SK-N-MC (cell line): ENCODE measurements at regions not wholly inside any gene's neighbourhood (a gene's known extent, or its start where the extent isn't known, plus 50 kb on each side); places are given as distances from the start of the nearest gene placed in this dataset.
A peak's percentile ranks its signal among the peaks of the same experiment; 100 is the strongest.

Experiments
- DNase-seq: peaks from one replicate; pipeline ENCODE4 v3.0.0-alpha.2; 2011; ENCODE audit warnings: low read depth, low spot score
- H3K27ac ChIP-seq: fragments of 200-600 bp; sonication (generic); 2 replicates; pipeline ENCODE4 v1.5.1; 2016; ENCODE audit warnings: mixed run types
- H3K36me3 ChIP-seq: fragments of 200-600 bp; sonication (generic); 2 replicates; pipeline ENCODE4 v1.6.1; 2017; ENCODE audit warnings: antibody characterized with exemption, low read length, mixed read lengths; ENCODE audit not compliant: insufficient read depth
- H3K4me3 ChIP-seq: fragments of 200-600 bp; sonication (generic); 2 replicates; pipeline ENCODE4 v1.5.1; 2016
- H3K9ac ChIP-seq: fragments of 200-600 bp; sonication (generic); 2 replicates; pipeline ENCODE4 v1.8.0; 2017; ENCODE audit warnings: mixed run types, mixed read lengths; ENCODE audit not compliant: insufficient read length
- H3K9me3 ChIP-seq: fragments of 200-600 bp; sonication (generic); 2 replicates; pipeline ENCODE4 v1.6.1; 2017; ENCODE audit warnings: low read depth, mild to moderate bottlenecking, antibody characterized with exemption, low read length, moderate library complexity, mixed read lengths
- EZH2 ChIP-seq: fragments of 200-600 bp; sonication (generic); IDR thresholded peaks from one replicate; pipeline ENCODE4 v1.6.1; 2017; ENCODE audit warnings: antibody characterized with exemption
- FOXP2 ChIP-seq: optimal IDR thresholded peaks from 2 replicates; pipeline ENCODE3; 2011; ENCODE audit warnings: mild to moderate bottlenecking, moderate library complexity; ENCODE audit not compliant: insufficient read depth; ENCODE audit errors: extremely low read length, control extremely low read depth
- POLR2AphosphoS5 ChIP-seq: IDR thresholded peaks from 2 replicates; pipeline ENCODE4 v1.6.1; 2012; ENCODE audit warnings: mild to moderate bottlenecking, low read depth, low read length, borderline replicate concordance

- TF ChIP-seq EZH2 = no peak
- TF ChIP-seq POLR2AphosphoS5 = no peak
- TF ChIP-seq FOXP2 = no peak
Observed at GRCh38 chr4:29805245-29805644, 914.9 kb upstream of the PCDH7 start.

GRCh38 chr4:29805916-29806480 lies 914.2 kb upstream of the PCDH7 start:
- Histone ChIP-seq H3K36me3 (no peaks in the 10 kb centered on the region), H3K9me3 (no peaks in the 10 kb centered on the region), H3K9ac (no peak overlapping the region), H3K4me3 (peak overlapping the region; percentile 31), H3K27ac (peak overlapping the region; percentile 21; the same call in 1 of the 2 replicates)
- TF ChIP-seq POLR2AphosphoS5 (peak; percentile 35; the same call in 1 of the 2 replicates), EZH2 (no peak)
- peak; percentile 71 for DNase-seq

More at GRCh38 chr4:29805245-29805644, 914.9 kb upstream of the PCDH7 start:
- DNase-seq = no peak
- Histone ChIP-seq H3K36me3 (no peaks in the 10 kb centered on the region), H3K27ac (no peak overlapping the region), H3K9me3 (no peaks in the 10 kb centered on the region), H3K9ac (no peak overlapping the region), H3K4me3 (peak overlapping the region; percentile 31)

GRCh38 chr4:29817961-29818360 lies 902.2 kb upstream of the PCDH7 start:
- H3K36me3 ChIP-seq = no peaks in the 10 kb centered on the region
- no peaks in the 10 kb centered on the region for H3K9me3 ChIP-seq
- no peak overlapping the region for H3K4me3 ChIP-seq
- no peak overlapping the region for H3K27ac ChIP-seq
- no peak overlapping the region for H3K9ac ChIP-seq
- DNase-seq = no peak
- TF ChIP-seq POLR2AphosphoS5 (no peak), EZH2 (no peak), FOXP2 (no peak)

- H3K4me3 ChIP-seq = no peak overlapping the region
- H3K9me3 ChIP-seq = no peaks in the 10 kb centered on the region
- no peaks in the 10 kb centered on the region for H3K36me3 ChIP-seq
- no peak overlapping the region for H3K27ac ChIP-seq
- no peak for DNase-seq
- TF ChIP-seq EZH2 = no peak
- no peak for TF ChIP-seq POLR2AphosphoS5
- no peak for TF ChIP-seq FOXP2
- H3K9ac ChIP-seq = no peak overlapping the region
Observed at GRCh38 chr4:29829067-29829466, 891.1 kb upstream of the PCDH7 start.

GRCh38 chr4:29852537-29852936 lies 867.6 kb upstream of the PCDH7 start:
- H3K36me3 ChIP-seq = no peaks in the 10 kb centered on the region
- no peak overlapping the region for H3K4me3 ChIP-seq
- no peaks in the 10 kb centered on the region for H3K9me3 ChIP-seq
- H3K9ac ChIP-seq = no peak overlapping the region
- H3K27ac ChIP-seq = no peak overlapping the region
- TF ChIP-seq POLR2AphosphoS5 = no peak
- TF ChIP-seq FOXP2 = no peak
- no peak for DNase-seq

- no peak overlapping the region for H3K27ac ChIP-seq
- no peaks in the 10 kb centered on the region for H3K9me3 ChIP-seq
- no peak overlapping the region for H3K9ac ChIP-seq
- no peak for DNase-seq
- H3K4me3 ChIP-seq = no peak overlapping the region
- TF ChIP-seq FOXP2 (no peak), EZH2 (no peak), POLR2AphosphoS5 (no peak)
- no peaks in the 10 kb centered on the region for H3K36me3 ChIP-seq
Observed at GRCh38 chr4:29853833-29854232, 866.3 kb upstream of the PCDH7 start.

GRCh38 chr4:29861307-29861706 lies 858.9 kb upstream of the PCDH7 start:
- DNase-seq = no peak
- Histone ChIP-seq H3K36me3 (no peaks in the 10 kb centered on the region), H3K9ac (no peak overlapping the region), H3K4me3 (no peak overlapping the region), H3K27ac (no peak overlapping the region), H3K9me3 (no peaks in the 10 kb centered on the region)
- TF ChIP-seq FOXP2 (no peak), EZH2 (no peak), POLR2AphosphoS5 (no peak)

- H3K4me3 ChIP-seq = no peak overlapping the region
- no peak for DNase-seq
- no peaks in the 10 kb centered on the region for H3K9me3 ChIP-seq
- H3K9ac ChIP-seq = no peak overlapping the region
- H3K36me3 ChIP-seq = no peaks in the 10 kb centered on the region
- H3K27ac ChIP-seq = no peak overlapping the region
- TF ChIP-seq POLR2AphosphoS5 (no peak), EZH2 (no peak), FOXP2 (no peak)
Observed at GRCh38 chr4:29867412-29867811, 852.8 kb upstream of the PCDH7 start.

- DNase-seq = no peak
- H3K27ac ChIP-seq = no peak overlapping the region
- no peak for TF ChIP-seq EZH2
- H3K36me3 ChIP-seq = no peaks in the 10 kb centered on the region
- H3K9me3 ChIP-seq = no peaks in the 10 kb centered on the region
- no peak overlapping the region for H3K9ac ChIP-seq
- H3K4me3 ChIP-seq = no peak overlapping the region
Observed at GRCh38 chr4:29900336-29900735, 819.8 kb upstream of the PCDH7 start.

DNA sequence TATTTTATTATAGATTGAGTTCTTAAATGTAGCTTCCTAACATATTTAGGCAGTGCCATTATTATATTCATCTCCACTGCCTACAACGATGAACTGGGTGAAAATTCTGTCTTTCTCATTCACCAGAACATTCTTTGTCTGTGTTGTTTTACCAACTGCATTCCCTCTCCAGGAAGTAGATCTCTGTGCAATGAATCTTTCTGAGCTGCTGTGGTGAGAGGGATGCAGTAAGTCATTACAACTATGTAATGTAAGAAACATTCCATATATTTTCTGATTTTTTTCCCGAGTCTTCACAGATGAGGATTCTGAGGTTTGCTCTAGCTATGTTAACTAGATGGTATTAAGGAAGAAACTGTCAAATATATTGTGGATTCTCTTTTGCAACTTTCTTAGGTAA lies 811.9 kb upstream of the PCDH7 start:
- no peak for TF ChIP-seq EZH2
- no peak for TF ChIP-seq FOXP2
- TF ChIP-seq POLR2AphosphoS5 = no peak
- H3K9ac ChIP-seq = no peak overlapping the region
- H3K36me3 ChIP-seq = no peaks in the 10 kb centered on the region
- H3K9me3 ChIP-seq = no peaks in the 10 kb centered on the region
- DNase-seq = no peak
- no peak overlapping the region for H3K4me3 ChIP-seq
- no peak overlapping the region for H3K27ac ChIP-seq
